Small intestine (tissue), 7 donors: ENCODE measurements at regions not wholly inside any gene's neighbourhood (a gene's known extent, or its start where the extent isn't known, plus 50 kb on each side); places are given as distances from the start of the nearest gene placed in this dataset.
A peak's percentile ranks its signal among the peaks of the same experiment; 100 is the strongest.
"Not testable (repeated sequence)": the region's sequence is repeated elsewhere in the genome, so short reads cannot be mapped to it uniquely, and the experiment has no call there.

Experiments
- DNase-seq, 2 donors: peaks; one replicate each; pipeline versions ENCODE4 v3.0.0 to v3.0.0-alpha.2; 2013
- FAIRE-seq: peaks from 2 replicates; lab custom pipeline; 2012; peaks lifted over from hg19 to GRCh38; lab: Jason Lieb, UNC
- H3K27ac ChIP-seq, 3 donors: one replicate each; pipeline ENCODE4 v1.5.1; 2013; ENCODE audit warnings: low read length in 2 of 3, mild to moderate bottlenecking in 2 of 3, control low read depth in 1 of 3, inconsistent platforms in 1 of 3, low read depth in 1 of 3, moderate library complexity in 1 of 3
- H3K27me3 ChIP-seq, 3 donors: one replicate each; pipeline ENCODE4 v1.6.1; 2013; ENCODE audit warnings: low read length in 3 of 3, inconsistent platforms in 1 of 3; ENCODE audit not compliant: control insufficient read depth in 3 of 3, insufficient read depth in 3 of 3
- H3K36me3 ChIP-seq, 3 donors: one replicate each; pipeline ENCODE4 v1.6.1; 2013; ENCODE audit warnings: low read length in 3 of 3, inconsistent platforms in 1 of 3, low read depth in 1 of 3, mild to moderate bottlenecking in 1 of 3, moderate library complexity in 1 of 3; ENCODE audit not compliant: control insufficient read depth in 3 of 3, insufficient read depth in 2 of 3
- H3K4me1 ChIP-seq, 3 donors: one replicate each; pipeline ENCODE4 v1.6.1; 2013; ENCODE audit warnings: low read length in 2 of 3, inconsistent platforms in 1 of 3, low read depth in 1 of 3, mild to moderate bottlenecking in 1 of 3, moderate library complexity in 1 of 3; ENCODE audit not compliant: control insufficient read depth in 3 of 3, insufficient read depth in 2 of 3
- H3K4me3 ChIP-seq, 3 donors: one replicate each; pipeline ENCODE4 v1.5.1; 2013; ENCODE audit warnings: low read length in 3 of 3, control low read depth in 1 of 3, inconsistent platforms in 1 of 3, low read depth in 1 of 3, mild to moderate bottlenecking in 1 of 3, moderate library complexity in 1 of 3
- H3K9me3 ChIP-seq, 2 donors: one replicate each; pipeline ENCODE4 v1.6.1; 2013; ENCODE audit warnings: low read depth in 1 of 2, low read length in 1 of 2; ENCODE audit not compliant: control insufficient read depth in 2 of 2, insufficient read depth in 1 of 2
- WGBS, 3 donors: extraction: QIAGEN DNeasy Blood & Tissue Kit; methylation state at CpG; one replicate each; pipeline ENCODE4 v1.1.7; 2013; 5-methylcytosine and 5-hydroxymethylcytosine counted together
- donor health status: healthy with polysubstance abuse.
- donor health status: control.
- donor health status: control.
- donor health status: Bipolar disorder and iron deficiency.
- donor health status: healthy.

- H3K36me3 ChIP-seq, H3K9me3 ChIP-seq, H3K4me1 ChIP-seq, H3K4me3 ChIP-seq, FAIRE-seq, H3K27me3 ChIP-seq: not testable (repeated sequence)
- DNase-seq: peak in 1 of 2 donors; percentile 58
- H3K27ac ChIP-seq: peak overlapping the region in 1 of 3 donors; percentile 68
These were observed 84.7 kb upstream of the NOX4 start for GRCh38 chr11:89575846-89576245.

GRCh38 chr11:89577428-89577827 lies 86.3 kb upstream of the NOX4 start:
- H3K27ac ChIP-seq, DNase-seq, H3K27me3 ChIP-seq, H3K9me3 ChIP-seq, H3K4me3 ChIP-seq, H3K4me1 ChIP-seq, H3K36me3 ChIP-seq: not testable (repeated sequence)
- peak; percentile 26 for FAIRE-seq
- 8 to 44% (median 25%) methylated on average over 1 of the region's 1 CpG for WGBS, 3 donors

GRCh38 chr11:89583580-89583979 lies 92.4 kb upstream of the NOX4 start:
- Histone ChIP-seq H3K4me3 (no peak overlapping the region), H3K27me3 (no peaks in the 10 kb centered on the region), H3K4me1 (no peaks in the 10 kb centered on the region), H3K27ac (peak overlapping the region in 1 of 3 donors; percentile 61), H3K36me3 (no peaks in the 10 kb centered on the region), H3K9me3 (no peaks in the 10 kb centered on the region)
- DNase-seq (peak; percentile 59 to 76), FAIRE-seq (no peak)
- WGBS, 3 donors: 5 to 47% (median 28%) methylated on average over 2 of the region's 2 CpGs

GRCh38 chr11:89585046-89585445 lies 93.9 kb upstream of the NOX4 start:
- DNase-seq, FAIRE-seq, H3K36me3 ChIP-seq, H3K27me3 ChIP-seq, H3K27ac ChIP-seq, H3K4me1 ChIP-seq, H3K4me3 ChIP-seq, H3K9me3 ChIP-seq: not testable (repeated sequence)
- 93 to 98% (median 96%) methylated on average over 3 of the region's 3 CpGs for WGBS, 3 donors

- H3K4me3 ChIP-seq, DNase-seq, H3K4me1 ChIP-seq, H3K9me3 ChIP-seq, H3K27me3 ChIP-seq, FAIRE-seq, H3K27ac ChIP-seq, H3K36me3 ChIP-seq: not testable (repeated sequence)
- 59 to 87% (median 82%) methylated on average over 2 of the region's 2 CpGs for WGBS, 3 donors
These were observed 94.3 kb upstream of the NOX4 start for GRCh38 chr11:89585471-89585870.

- H3K27me3 ChIP-seq, DNase-seq, H3K9me3 ChIP-seq, H3K4me1 ChIP-seq, H3K36me3 ChIP-seq, FAIRE-seq, H3K27ac ChIP-seq, H3K4me3 ChIP-seq: not testable (repeated sequence)
- 63 to 80% (median 67%) methylated on average over 6 of the region's 6 CpGs for WGBS, 3 donors
These were observed 98.2 kb upstream of the NOX4 start for GRCh38 chr11:89589413-89589812.

GRCh38 chr11:89590008-89590632 lies 98.9 kb upstream of the NOX4 start:
- not testable (repeated sequence) for H3K27me3 ChIP-seq, H3K9me3 ChIP-seq, H3K36me3 ChIP-seq, H3K4me3 ChIP-seq, DNase-seq, FAIRE-seq, H3K4me1 ChIP-seq, H3K27ac ChIP-seq
- 57 to 71% (median 63%) methylated on average over 5 of the region's 5 CpGs for WGBS, 3 donors

- not testable (repeated sequence) for H3K27ac ChIP-seq, H3K36me3 ChIP-seq, H3K9me3 ChIP-seq, H3K4me3 ChIP-seq, FAIRE-seq, H3K4me1 ChIP-seq, DNase-seq, H3K27me3 ChIP-seq
- 89 to 92% (median 90%) methylated on average over 1 of the region's 1 CpG for WGBS, 3 donors
These were observed 108.8 kb upstream of the TRIM77 start for GRCh38 chr11:89601263-89601662.

DNA sequence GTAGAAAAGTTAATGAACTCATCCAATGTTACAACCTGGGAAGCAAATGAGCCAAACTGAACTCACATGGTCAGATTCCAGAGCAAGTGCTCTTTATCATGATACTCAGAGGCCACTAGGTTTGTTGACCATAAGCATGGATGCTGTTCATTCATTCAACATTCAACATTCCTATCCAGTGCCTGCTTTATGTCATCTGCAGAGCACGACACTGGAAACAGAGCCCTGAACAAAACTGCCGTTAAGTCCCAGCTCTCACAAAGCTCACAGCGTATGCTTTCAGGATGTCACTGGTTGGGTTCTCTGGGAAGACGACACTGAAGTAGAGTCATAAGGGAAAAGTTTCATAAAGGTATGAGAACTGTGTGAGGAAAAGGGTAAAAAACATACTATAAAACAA lies 105.8 kb upstream of the TRIM77 start:
- Histone ChIP-seq H3K4me1 (peaks cover 0 to 4% (median 0%) of the 10 kb centered on the region in 3 donors), H3K27me3 (no peaks in the 10 kb centered on the region), H3K36me3 (no peaks in the 10 kb centered on the region), H3K9me3 (peaks cover 0 to 11% of the 10 kb centered on the region in 2 donors), H3K4me3 (no peak overlapping the region), H3K27ac (no peak overlapping the region)
- WGBS, 3 donors: 73 to 91% (median 84%) methylated on average over 4 of the region's 4 CpGs
- no peak for DNase-seq
- no peak for FAIRE-seq
